ENCODE measurements at regions not wholly inside any gene's neighbourhood (a gene's known extent, or its start where the extent isn't known, plus 50 kb on each side); places are given as distances from the start of the nearest gene placed in this dataset.

GRCh38 chr3:67723863-67724262 lies 69.5 kb upstream of the SUCLG2 start:
- no peak for DNase-seq
- Histone ChIP-seq H3K9me3 (no peaks in the 10 kb centered on the region; the same call in 1 of the 2 replicates), H3K27me3 (no peaks in the 10 kb centered on the region), H3K4me3 (no peak overlapping the region), H3K36me3 (no peaks in the 10 kb centered on the region)

GRCh38 chr3:67719333-67719732 lies 64.9 kb upstream of the SUCLG2 start:
- Histone ChIP-seq H3K36me3 (no peaks in the 10 kb centered on the region), H3K4me3 (no peak overlapping the region), H3K27me3 (no peaks in the 10 kb centered on the region), H3K9me3 (no peaks in the 10 kb centered on the region; the same call in 1 of the 2 replicates)
- no peak for DNase-seq

GRCh38 chr3:67715971-67716370 lies 61.6 kb upstream of the SUCLG2 start:
- no peaks in the 10 kb centered on the region; the same call in 1 of the 2 replicates for H3K9me3 ChIP-seq
- no peaks in the 10 kb centered on the region for H3K27me3 ChIP-seq
- DNase-seq = peak; percentile 22
- H3K36me3 ChIP-seq = no peaks in the 10 kb centered on the region
- H3K4me3 ChIP-seq = no peak overlapping the region

GRCh38 chr3:67713764-67714469 lies 59.5 kb upstream of the SUCLG2 start:
- Histone ChIP-seq H3K27me3 (no peaks in the 10 kb centered on the region), H3K9me3 (no peaks in the 10 kb centered on the region), H3K4me3 (no peak overlapping the region), H3K36me3 (no peaks in the 10 kb centered on the region)
- DNase-seq = no peak

GRCh38 chr3:67712259-67712658 lies 57.8 kb upstream of the SUCLG2 start:
- H3K4me3 ChIP-seq = no peak overlapping the region
- no peak for DNase-seq
- no peaks in the 10 kb centered on the region for H3K9me3 ChIP-seq
- no peaks in the 10 kb centered on the region for H3K36me3 ChIP-seq
- no peaks in the 10 kb centered on the region for H3K27me3 ChIP-seq

- DNase-seq = no peak
- Histone ChIP-seq H3K36me3 (no peaks in the 10 kb centered on the region), H3K27me3 (no peaks in the 10 kb centered on the region), H3K4me3 (no peak overlapping the region), H3K9me3 (no peaks in the 10 kb centered on the region)
Measured at GRCh38 chr3:67710396-67710795, 56.0 kb upstream of the SUCLG2 start.

DNA sequence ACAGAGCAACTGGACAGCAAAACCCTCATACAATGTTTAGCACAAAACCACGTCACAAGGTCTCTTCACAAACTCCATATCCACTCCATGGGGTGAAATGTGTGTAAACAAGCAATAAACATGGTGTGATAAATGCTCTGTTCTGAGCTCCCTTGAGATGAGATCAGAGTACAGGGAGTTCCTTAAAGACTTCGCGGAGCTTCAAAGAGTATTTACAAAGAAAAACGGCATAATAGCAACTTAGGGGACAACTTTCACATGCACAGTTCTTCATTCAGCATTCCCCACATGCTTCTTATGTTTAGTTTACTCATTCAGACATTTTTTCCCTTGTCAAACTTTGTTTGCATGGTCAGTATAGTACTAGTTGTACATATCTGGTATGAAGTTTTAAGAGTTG lies 52.5 kb upstream of the SUCLG2 start:
- no peaks in the 10 kb centered on the region for H3K36me3 ChIP-seq
- no peak overlapping the region for H3K4me3 ChIP-seq
- H3K27me3 ChIP-seq = no peaks in the 10 kb centered on the region
- no peaks in the 10 kb centered on the region for H3K9me3 ChIP-seq
- no peak for DNase-seq

DNA sequence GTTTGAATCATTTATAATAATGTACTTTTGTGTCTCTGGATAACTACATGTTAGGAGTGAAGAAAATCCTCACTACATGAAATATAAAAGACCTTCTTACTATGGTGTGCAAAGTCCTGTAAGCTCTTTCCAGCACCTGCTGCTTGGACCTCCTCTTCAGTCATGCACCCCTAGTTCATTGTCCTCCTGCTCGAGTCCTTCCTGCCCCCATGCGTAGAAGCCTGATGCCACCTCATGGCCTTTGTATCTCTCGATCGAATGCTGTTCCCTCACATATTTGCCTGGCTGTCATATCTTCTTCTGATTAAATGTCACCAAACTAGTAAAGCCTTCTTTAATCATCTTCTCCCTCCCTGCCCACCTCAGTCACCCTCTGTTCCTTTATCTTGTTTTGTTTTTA lies 49.9 kb upstream of the SUCLG2 start:
- no peak for DNase-seq
- H3K4me3 ChIP-seq = no peak overlapping the region

More for the DNA sequence above, 49.9 kb upstream of the SUCLG2 start:
- Histone ChIP-seq H3K9me3 (no peaks in the 10 kb centered on the region), H3K27me3 (no peaks in the 10 kb centered on the region), H3K36me3 (no peaks in the 10 kb centered on the region)

Data from MG63 (cell line).